ENCODE measurements at regions not wholly inside any gene's neighbourhood (a gene's known extent, or its start where the extent isn't known, plus 50 kb on each side); places are given as distances from the start of the nearest gene placed in this dataset.

DNA sequence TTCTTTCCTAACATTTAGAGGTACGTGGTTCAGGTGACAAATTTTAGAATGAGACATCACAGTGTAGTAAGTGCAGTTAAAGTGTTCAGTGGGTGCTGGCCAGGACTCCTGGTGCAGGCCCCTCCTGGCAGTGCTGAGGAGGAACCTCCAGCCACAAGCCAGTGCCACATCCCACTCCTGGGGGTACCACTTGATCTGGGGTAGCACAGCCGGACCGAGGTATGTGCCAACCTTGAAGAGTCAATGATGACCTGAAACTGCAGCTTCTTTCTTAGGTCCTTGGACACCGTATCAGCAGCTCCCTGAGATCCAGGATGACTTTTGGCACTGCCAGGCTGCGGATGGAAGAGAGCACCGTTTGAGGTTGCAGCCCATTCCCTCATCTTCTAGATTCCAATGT is 310.4 kb upstream of the IRX4 start:
- no peaks in the 10 kb centered on the region for H4K20me1 ChIP-seq (replicated peaks; ENCODE audit: insufficient read depth)
- no peak overlapping the region for H3K27ac ChIP-seq (ENCODE audit: low read depth)
- no peaks in the 10 kb centered on the region for H3K4me1 ChIP-seq (ENCODE audit: insufficient read depth)
- no peaks in the 10 kb centered on the region for H3F3A ChIP-seq (replicated peaks; ENCODE audit: low read depth)
- DNase-seq (ENCODE audit: low spot score) (no peak), ATAC-seq (no peak)
- Mint-ChIP-seq H3K27ac (no peak overlapping the region), H3K4me1 (no peaks in the 10 kb centered on the region; the same call in 2 of the 3 replicates), H3K36me3 (ENCODE audit: low read depth) (peaks cover 6% of the 10 kb centered on the region; the same call in 2 of the 3 replicates), H3K27me3 (ENCODE audit: insufficient read depth, low read depth, poor library complexity) (peaks cover 3% of the 10 kb centered on the region), H3K9me3 (peaks cover 21% of the 10 kb centered on the region), H3K4me3 (no peak overlapping the region)
- TF ChIP-seq EZH2phosphoT487 (IDR thresholded peaks at IDR 0.05; ENCODE audit: unreplicated experiment) (no peak), POLR2AphosphoS5 (IDR thresholded peaks at IDR 0.05; ENCODE audit: low read depth) (no peak)
- TF ChIP-seq, protein P1, sequence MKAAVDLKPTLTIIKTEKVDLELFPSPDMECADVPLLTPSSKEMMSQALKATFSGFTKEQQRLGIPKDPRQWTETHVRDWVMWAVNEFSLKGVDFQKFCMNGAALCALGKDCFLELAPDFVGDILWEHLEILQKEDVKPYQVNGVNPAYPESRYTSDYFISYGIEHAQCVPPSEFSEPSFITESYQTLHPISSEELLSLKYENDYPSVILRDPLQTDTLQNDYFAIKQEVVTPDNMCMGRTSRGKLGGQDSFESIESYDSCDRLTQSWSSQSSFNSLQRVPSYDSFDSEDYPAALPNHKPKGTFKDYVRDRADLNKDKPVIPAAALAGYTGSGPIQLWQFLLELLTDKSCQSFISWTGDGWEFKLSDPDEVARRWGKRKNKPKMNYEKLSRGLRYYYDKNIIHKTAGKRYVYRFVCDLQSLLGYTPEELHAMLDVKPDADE (IDR thresholded peaks at IDR 0.05), result no peak
- H3K4me3 ChIP-seq, result no peak overlapping the region
- no peak overlapping the region for H2AFZ ChIP-seq
- no peaks in the 10 kb centered on the region for H3K27me3 ChIP-seq (ENCODE audit: insufficient read depth)
- no peaks in the 10 kb centered on the region; the same call in 1 of the 2 replicates for H3K36me3 ChIP-seq (ENCODE audit: insufficient read depth)
- H3K79me2 ChIP-seq (replicated peaks; ENCODE audit: insufficient read depth), result no peaks in the 10 kb centered on the region
- H3K4me2 ChIP-seq, result no peak overlapping the region
- no peaks in the 10 kb centered on the region for H3K9me2 ChIP-seq (ENCODE audit: insufficient read depth)

- ATAC-seq (no peak), DNase-seq (ENCODE audit: low spot score) (no peak)
- H3K4me2 ChIP-seq, result no peak overlapping the region
- no peak overlapping the region for H2AFZ ChIP-seq
- TF ChIP-seq, protein P2, sequence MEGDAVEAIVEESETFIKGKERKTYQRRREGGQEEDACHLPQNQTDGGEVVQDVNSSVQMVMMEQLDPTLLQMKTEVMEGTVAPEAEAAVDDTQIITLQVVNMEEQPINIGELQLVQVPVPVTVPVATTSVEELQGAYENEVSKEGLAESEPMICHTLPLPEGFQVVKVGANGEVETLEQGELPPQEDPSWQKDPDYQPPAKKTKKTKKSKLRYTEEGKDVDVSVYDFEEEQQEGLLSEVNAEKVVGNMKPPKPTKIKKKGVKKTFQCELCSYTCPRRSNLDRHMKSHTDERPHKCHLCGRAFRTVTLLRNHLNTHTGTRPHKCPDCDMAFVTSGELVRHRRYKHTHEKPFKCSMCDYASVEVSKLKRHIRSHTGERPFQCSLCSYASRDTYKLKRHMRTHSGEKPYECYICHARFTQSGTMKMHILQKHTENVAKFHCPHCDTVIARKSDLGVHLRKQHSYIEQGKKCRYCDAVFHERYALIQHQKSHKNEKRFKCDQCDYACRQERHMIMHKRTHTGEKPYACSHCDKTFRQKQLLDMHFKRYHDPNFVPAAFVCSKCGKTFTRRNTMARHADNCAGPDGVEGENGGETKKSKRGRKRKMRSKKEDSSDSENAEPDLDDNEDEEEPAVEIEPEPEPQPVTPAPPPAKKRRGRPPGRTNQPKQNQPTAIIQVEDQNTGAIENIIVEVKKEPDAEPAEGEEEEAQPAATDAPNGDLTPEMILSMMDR (conservative IDR thresholded peaks at IDR 0.05; ENCODE audit: low read depth in 2 of 2), result no peak
- TF ChIP-seq EZH2phosphoT487 (IDR thresholded peaks at IDR 0.05; ENCODE audit: unreplicated experiment), result no peak
- Mint-ChIP-seq H3K9me3 (peaks cover 21% of the 10 kb centered on the region), H3K27ac (no peak overlapping the region), H3K36me3 (ENCODE audit: low read depth) (peaks cover 6% of the 10 kb centered on the region; the same call in 2 of the 3 replicates), H3K4me1 (no peaks in the 10 kb centered on the region; the same call in 2 of the 3 replicates), H3K4me3 (no peak overlapping the region), H3K27me3 (ENCODE audit: insufficient read depth, low read depth, poor library complexity) (peaks cover 4% of the 10 kb centered on the region)
- no peaks in the 10 kb centered on the region for H3K4me1 ChIP-seq (ENCODE audit: insufficient read depth)
- no peaks in the 10 kb centered on the region for H3K9me2 ChIP-seq (ENCODE audit: insufficient read depth)
- H3F3A ChIP-seq (replicated peaks; ENCODE audit: low read depth), result no peaks in the 10 kb centered on the region
- no peaks in the 10 kb centered on the region for H3K79me2 ChIP-seq (replicated peaks; ENCODE audit: insufficient read depth)
- no peak overlapping the region for H3K4me3 ChIP-seq
- no peaks in the 10 kb centered on the region; the same call in 1 of the 2 replicates for H3K36me3 ChIP-seq (ENCODE audit: insufficient read depth)
- no peaks in the 10 kb centered on the region for H3K27me3 ChIP-seq (ENCODE audit: insufficient read depth)
- no peak overlapping the region for H3K27ac ChIP-seq (ENCODE audit: low read depth)
- H4K20me1 ChIP-seq (replicated peaks; ENCODE audit: insufficient read depth), result no peaks in the 10 kb centered on the region
Observed at GRCh38 chr5:2192496-2192895, 309.8 kb upstream of the IRX4 start.

DNA sequence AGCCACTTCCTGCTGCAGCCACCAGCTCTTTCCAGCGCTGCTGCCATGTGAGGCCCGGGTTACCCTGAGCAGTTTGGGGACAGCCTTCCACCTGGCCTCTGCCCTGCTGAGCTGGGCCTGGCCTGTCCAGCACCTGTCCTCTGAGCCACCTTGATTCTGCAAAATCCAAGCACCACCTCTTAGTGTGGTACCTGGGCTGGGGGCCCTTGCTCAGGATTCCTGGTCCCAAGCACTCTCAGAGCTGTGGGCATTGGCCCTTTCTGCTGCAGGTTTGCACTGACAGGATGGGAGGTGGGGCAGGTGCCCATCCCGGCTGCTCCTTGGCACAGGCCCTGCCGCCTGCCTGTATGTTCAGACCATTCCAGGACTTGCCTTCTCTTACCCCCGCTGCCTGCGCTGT is 309.2 kb upstream of the IRX4 start:
- Histone ChIP-seq H3K4me3 (no peak overlapping the region), H4K20me1 (replicated peaks; ENCODE audit: insufficient read depth) (no peaks in the 10 kb centered on the region), H3K27ac (ENCODE audit: low read depth) (no peak overlapping the region), H3K79me2 (replicated peaks; ENCODE audit: insufficient read depth) (no peaks in the 10 kb centered on the region), H3K4me2 (no peak overlapping the region), H3K27me3 (ENCODE audit: insufficient read depth) (no peaks in the 10 kb centered on the region), H2AFZ (no peak overlapping the region), H3K9me2 (ENCODE audit: insufficient read depth) (no peaks in the 10 kb centered on the region), H3K4me1 (ENCODE audit: insufficient read depth) (no peaks in the 10 kb centered on the region), H3K36me3 (ENCODE audit: insufficient read depth) (no peaks in the 10 kb centered on the region; the same call in 1 of the 2 replicates), H3F3A (replicated peaks; ENCODE audit: low read depth) (no peaks in the 10 kb centered on the region)
- H3K9me3 Mint-ChIP-seq, result peaks cover 21% of the 10 kb centered on the region
- peaks cover 6% of the 10 kb centered on the region; the same call in 2 of the 3 replicates for H3K36me3 Mint-ChIP-seq (ENCODE audit: low read depth)
- ATAC-seq (no peak), DNase-seq (ENCODE audit: low spot score) (no peak)
- H3K4me1 Mint-ChIP-seq, result no peaks in the 10 kb centered on the region; the same call in 2 of the 3 replicates
- H3K27ac Mint-ChIP-seq, result no peak overlapping the region
- H3K4me3 Mint-ChIP-seq, result no peak overlapping the region
- peaks cover 5% of the 10 kb centered on the region for H3K27me3 Mint-ChIP-seq (ENCODE audit: insufficient read depth, low read depth, poor library complexity)
- TF ChIP-seq, protein P1 (IDR thresholded peaks at IDR 0.05), result no peak
- TF ChIP-seq EZH2phosphoT487 (IDR thresholded peaks at IDR 0.05; ENCODE audit: unreplicated experiment), result no peak
- TF ChIP-seq, protein P3, sequence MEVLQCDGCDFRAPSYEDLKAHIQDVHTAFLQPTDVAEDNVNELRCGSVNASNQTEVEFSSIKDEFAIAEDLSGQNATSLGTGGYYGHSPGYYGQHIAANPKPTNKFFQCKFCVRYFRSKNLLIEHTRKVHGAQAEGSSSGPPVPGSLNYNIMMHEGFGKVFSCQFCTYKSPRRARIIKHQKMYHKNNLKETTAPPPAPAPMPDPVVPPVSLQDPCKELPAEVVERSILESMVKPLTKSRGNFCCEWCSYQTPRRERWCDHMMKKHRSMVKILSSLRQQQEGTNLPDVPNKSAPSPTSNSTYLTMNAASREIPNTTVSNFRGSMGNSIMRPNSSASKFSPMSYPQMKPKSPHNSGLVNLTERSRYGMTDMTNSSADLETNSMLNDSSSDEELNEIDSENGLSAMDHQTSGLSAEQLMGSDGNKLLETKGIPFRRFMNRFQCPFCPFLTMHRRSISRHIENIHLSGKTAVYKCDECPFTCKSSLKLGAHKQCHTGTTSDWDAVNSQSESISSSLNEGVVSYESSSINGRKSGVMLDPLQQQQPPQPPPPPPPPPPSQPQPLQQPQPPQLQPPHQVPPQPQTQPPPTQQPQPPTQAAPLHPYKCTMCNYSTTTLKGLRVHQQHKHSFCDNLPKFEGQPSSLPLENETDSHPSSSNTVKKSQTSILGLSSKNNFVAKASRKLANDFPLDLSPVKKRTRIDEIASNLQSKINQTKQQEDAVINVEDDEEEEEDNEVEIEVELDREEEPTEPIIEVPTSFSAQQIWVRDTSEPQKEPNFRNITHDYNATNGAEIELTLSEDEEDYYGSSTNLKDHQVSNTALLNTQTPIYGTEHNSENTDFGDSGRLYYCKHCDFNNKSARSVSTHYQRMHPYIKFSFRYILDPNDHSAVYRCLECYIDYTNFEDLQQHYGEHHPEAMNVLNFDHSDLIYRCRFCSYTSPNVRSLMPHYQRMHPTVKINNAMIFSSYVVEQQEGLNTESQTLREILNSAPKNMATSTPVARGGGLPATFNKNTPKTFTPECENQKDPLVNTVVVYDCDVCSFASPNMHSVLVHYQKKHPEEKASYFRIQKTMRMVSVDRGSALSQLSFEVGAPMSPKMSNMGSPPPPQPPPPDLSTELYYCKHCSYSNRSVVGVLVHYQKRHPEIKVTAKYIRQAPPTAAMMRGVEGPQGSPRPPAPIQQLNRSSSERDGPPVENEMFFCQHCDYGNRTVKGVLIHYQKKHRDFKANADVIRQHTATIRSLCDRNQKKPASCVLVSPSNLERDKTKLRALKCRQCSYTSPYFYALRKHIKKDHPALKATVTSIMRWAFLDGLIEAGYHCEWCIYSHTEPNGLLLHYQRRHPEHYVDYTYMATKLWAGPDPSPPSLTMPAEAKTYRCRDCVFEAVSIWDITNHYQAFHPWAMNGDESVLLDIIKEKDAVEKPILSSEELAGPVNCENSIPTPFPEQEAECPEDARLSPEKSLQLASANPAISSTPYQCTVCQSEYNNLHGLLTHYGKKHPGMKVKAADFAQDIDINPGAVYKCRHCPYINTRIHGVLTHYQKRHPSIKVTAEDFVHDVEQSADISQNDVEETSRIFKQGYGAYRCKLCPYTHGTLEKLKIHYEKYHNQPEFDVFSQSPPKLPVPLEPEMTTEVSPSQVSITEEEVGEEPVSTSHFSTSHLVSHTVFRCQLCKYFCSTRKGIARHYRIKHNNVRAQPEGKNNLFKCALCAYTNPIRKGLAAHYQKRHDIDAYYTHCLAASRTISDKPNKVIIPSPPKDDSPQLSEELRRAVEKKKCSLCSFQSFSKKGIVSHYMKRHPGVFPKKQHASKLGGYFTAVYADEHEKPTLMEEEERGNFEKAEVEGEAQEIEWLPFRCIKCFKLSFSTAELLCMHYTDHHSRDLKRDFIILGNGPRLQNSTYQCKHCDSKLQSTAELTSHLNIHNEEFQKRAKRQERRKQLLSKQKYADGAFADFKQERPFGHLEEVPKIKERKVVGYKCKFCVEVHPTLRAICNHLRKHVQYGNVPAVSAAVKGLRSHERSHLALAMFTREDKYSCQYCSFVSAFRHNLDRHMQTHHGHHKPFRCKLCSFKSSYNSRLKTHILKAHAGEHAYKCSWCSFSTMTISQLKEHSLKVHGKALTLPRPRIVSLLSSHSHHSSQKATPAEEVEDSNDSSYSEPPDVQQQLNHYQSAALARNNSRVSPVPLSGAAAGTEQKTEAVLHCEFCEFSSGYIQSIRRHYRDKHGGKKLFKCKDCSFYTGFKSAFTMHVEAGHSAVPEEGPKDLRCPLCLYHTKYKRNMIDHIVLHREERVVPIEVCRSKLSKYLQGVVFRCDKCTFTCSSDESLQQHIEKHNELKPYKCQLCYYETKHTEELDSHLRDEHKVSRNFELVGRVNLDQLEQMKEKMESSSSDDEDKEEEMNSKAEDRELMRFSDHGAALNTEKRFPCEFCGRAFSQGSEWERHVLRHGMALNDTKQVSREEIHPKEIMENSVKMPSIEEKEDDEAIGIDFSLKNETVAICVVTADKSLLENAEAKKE (CRISPR knock-in tag; IDR thresholded peaks at IDR 0.05), result no peak

Data from GM23338 (cell line).